ENCODE measurements at regions not wholly inside any gene's neighbourhood (a gene's known extent, or its start where the extent isn't known, plus 50 kb on each side); places are given as distances from the start of the nearest gene placed in this dataset.

DNA sequence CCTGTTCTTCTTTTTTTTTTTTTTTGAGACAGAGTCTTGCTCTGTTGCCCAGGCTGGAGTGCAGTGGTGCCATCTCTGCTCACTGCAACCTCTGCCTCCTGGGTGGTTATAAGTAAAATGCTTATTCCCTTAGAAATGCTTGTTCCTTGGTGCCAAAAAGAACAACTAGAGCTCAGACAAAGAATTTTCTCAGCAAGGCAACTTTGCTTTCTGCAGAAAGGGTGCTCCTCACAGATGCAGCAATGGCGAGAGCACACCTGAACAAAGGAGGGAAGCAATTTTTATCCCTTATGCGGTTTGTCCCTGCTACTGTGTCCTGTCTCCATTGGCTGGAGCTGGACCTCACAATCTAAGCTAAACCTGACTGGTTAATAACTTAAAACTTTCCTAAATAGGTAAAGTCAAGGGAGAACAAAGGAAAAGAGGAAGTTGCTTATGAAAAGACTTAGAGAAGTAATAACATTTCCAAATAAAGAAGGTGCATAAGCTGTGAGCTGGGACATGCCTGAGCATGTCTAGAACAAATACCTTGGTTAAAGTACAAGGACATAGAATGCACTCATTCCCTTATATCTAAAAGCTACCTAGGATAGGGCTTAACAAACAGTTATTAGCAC, 90.0 kb upstream of the PRR5 start:
- DNase-seq = no peak

- no peak for DNase-seq
Measured at GRCh38 chr22:44610071-44610470, 91.9 kb upstream of the PRR5 start.

DNA sequence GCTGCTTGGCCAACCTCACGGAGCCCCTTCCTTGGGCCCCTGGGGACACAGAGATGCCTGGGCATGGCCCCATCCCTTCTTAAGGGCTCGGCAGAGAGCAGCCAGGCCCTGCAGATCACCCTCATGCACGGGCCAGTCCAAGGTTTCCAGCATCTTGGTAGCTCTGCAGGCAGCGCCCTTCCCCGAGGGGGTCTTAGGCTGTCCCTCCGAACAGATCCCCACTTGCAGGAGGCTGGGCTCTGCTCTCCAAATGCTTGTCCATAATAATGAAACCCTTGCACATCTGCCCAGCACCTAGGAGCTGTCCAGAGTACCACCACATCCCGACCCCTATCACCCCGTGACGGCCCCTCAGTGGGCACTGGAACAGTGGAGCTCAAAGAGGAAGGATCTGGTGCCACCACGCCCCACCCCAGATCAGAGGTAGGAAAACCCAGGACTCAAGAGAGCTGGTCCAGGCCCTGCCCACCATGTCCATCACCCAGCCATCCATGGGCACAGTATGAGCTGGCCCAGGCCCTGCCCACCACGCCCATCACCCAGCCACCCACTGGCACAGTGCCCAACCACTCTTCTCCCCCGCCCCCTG, 92.5 kb upstream of the PRR5 start:
- DNase-seq = peak; percentile 37 to 38

- no peak for DNase-seq
Measured at GRCh38 chr22:44608597-44609399, 93.2 kb upstream of the PRR5 start.

GRCh38 chr22:44606126-44606525, 95.9 kb upstream of the PRR5 start:
- DNase-seq = no peak

DNA sequence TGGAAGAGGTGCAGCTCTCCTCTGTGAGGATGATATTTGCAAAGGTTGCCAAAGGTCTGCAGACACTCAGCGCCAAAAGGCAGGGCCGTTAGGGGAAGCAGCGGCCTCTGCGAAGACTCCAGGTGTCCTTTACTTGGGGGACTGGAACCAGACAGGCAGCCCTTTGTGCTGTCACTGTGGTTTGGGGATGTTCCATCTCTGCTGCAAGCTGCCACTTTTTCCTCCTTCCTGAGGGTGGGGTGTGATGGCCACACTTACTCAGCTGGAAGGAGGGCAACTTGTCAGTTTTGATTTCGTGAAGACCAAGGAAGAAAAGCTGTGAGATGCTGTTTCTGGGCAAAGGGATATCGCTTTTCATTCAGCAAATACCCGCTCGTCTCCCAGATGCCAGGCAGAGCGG, 96.5 kb upstream of the PRR5 start:
- DNase-seq = no peak

GRCh38 chr22:44604991-44605390, 97.0 kb upstream of the PRR5 start:
- DNase-seq = no peak

DNA sequence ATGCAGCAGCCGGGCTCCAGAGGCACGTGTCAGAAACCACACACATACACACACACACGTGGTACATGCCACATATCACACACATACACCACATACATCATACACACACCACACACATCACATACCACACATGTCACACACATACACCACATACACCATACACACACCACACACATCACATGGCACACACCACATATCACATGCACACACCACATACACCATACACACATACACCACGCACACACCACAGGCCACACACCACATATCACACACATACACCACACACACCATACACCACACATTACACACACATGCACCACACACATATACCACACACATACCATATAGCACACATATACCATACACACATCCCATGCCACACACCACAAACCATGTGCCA, 97.5 kb upstream of the PRR5 start:
- DNase-seq = no peak

DNA sequence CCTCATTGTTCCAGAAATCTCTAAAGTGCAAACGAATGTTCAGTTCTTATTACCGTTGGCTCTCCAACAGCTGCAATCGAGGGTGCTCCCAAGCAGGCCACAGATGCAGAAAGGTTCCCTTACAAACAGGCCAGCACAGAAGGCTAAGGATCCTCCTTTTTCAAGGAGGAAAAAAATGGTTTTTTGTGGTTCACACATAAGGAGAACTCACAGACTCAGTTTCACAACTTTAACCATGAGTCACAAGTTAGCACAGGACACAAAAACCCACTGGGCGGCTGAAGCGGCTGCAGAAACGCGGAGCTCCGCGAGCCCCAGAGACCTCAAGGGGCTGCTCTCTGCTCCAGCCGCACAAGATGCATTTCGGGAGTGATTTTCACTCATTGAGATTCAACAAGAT, 98.2 kb upstream of the PRR5 start:
- DNase-seq = no peak

DNA sequence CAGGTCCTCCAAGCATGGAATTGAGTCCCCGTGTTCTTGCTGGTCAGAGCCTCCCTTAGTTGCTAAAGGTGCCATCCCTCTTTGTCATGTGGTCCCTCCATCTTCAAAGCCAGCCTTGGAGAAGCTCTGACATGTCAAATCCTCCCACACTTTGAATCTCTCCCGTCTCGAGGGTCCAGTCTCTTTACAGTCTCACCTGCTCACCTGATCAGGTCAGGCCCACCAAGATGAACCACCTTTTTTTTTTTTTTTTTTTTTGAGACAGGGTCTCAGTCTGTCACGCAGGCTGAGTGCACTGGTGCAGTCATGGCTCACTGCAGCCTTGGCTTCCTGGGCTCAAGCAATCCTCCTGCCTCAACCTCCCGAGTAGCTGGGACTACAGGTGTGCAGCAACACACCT, 100.3 kb upstream of the PRR5 start:
- no peak for DNase-seq

DNA sequence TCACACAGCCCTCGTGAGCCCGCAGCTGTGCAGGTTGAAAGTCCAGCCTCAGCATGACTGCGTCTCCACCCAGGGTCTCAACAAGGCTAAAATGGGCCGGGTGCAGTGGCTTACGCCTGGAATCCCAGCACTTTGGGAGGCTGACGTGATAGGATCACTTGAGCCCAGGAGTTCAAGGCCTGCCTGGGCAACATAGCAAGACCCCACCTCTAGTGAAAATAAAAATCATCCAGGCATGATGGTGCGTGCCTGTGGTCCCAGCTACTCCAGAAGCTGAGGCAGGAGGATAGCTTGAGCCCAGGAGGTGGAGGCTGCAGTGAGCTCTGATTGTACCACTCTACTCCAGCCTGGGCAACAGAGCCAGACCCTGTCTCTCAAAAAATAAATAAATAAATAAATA, 100.8 kb upstream of the PRR5 start:
- DNase-seq = no peak

- DNase-seq = no peak
Measured at GRCh38 chr22:44600207-44600785, 101.7 kb upstream of the PRR5 start.

DNA sequence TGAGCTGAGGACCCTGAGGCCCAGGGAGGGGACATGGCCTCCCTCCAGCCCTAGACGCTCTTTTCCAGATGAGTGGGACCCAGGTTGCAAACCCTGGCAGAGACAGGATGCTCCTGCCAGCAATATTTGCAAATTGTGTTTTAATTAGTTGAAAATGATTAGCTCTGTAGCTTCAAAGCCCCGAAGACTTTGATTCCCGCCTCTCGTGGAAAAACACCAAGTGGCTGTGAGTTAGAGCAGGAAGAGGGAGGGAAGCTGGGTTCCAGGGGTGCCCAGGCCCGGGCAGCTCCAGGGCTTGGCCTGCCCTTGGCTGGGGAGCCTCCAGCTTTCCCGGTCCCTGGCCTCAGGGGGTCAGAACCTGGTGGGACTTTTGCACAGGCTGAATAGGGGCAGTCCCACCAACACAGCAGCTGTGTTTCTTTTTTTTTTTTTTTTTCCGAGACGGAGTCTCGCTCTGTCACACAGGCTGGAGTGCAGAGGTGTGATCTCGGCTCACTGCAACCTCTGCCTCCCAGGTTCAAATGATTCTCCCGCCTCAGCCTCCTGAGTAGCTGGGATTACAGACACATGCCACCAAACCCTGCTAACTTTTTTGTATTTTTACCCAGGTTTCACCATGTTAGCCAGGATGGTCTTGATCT, 101.6 kb upstream of the RTL6 start:
- no peak for DNase-seq

DNA sequence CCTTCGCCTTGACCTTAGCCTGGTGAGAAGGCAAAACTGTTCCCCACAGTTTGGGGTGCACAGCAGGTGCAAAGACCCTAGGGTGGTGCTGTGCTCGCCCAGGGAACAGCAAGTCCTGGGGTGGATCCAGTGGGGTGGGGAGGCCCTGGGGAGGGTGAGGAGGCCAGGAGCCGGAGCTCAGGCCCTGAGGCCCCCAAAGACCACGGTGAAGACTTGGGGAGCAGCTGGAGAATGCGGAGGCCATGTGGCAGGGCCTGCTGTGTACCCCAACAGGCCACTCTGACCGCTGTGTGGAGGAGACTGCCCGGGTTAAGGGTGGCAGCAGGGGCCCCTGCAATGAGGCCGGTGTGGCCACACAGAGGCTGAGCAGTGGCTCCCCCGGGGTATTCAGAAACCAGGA, 101.1 kb upstream of the RTL6 start:
- DNase-seq = no peak

GRCh38 chr22:44597616-44598015, 99.6 kb upstream of the RTL6 start:
- peak; percentile 98 to 99 for DNase-seq

DNA sequence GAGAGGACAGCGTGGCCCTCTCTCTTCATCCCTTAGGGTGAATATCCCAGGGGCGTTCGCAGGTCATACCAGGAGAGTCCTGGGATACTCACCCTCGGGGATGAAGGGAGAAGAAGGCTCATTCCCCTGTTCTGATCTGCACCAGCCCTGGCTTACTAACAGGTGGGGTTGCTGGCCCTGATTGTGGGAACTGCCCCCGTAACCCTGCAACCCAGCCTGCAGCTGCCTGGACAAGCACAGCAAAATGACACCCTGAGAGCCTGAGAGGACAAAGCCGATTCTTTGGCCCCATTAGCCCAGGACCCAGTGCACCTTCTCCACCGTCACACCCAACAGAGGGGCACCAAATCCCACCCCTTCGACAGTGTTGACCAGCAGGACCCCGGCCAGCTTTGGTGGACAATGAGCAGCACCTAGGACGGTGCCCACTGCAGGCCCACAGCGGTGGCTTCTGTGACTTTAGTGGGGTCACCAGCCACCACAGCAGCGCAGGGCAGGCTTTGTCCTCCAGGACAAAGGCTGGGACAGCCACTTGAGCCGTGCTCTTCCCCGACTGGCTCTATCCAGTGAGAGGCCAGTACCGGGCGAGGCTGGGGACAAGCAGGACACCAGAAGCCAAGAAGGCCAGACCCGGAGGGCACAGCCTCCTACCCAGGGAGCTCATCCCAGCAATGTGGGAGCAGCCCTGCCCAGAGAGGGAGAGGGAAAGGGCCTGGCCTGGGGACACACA, 98.5 kb upstream of the RTL6 start:
- peak; percentile 53 to 62 for DNase-seq

DNA sequence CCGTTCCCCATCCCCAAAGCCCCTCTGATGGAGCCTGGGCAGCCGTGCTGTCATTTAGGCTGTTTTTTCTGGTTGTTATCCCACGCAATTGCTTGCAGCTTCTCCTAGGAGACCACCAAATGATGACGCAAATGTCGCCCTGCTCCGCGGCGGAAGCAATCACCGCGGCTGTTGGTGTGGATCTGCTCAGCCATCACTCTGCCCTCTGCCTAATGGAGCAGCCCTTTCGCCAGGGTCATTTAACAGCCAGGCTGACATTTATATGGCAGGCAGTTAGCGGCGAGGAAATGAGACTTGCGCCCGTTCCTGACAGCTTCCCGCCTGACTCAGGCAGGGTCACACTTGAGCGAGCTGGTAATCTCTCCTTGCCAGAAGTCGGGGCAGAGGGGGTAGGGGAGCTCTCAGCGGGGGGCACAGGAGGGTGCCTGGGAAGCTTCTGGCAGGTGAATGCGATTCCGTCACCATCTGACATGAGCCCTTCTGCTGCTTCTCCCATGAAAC, 97.9 kb upstream of the RTL6 start:
- peak; percentile 84 to 90 for DNase-seq

DNA sequence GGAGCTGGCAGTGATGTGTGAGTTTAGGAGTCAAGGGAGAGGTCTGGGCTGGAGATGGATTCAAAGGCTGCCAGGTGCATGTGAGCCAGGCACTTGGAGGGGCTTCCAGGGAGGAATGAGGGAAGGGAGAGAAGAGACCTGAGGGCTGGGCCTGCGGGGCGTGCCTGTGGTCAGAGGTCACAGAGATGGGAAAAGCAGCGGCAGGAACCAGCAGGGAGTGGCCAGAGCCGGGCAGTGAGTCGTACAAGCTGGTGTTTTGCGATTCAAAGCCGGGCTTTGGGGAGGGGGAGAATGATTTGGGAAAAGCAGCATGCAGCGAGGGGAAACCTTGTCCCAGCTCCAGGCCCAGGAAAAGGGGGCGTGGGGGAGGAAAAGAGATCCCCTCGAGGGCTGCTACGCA, 96.9 kb upstream of the RTL6 start:
- no peak for DNase-seq

GRCh38 chr22:44592824-44593148, 94.8 kb upstream of the RTL6 start:
- no peak for DNase-seq

DNA sequence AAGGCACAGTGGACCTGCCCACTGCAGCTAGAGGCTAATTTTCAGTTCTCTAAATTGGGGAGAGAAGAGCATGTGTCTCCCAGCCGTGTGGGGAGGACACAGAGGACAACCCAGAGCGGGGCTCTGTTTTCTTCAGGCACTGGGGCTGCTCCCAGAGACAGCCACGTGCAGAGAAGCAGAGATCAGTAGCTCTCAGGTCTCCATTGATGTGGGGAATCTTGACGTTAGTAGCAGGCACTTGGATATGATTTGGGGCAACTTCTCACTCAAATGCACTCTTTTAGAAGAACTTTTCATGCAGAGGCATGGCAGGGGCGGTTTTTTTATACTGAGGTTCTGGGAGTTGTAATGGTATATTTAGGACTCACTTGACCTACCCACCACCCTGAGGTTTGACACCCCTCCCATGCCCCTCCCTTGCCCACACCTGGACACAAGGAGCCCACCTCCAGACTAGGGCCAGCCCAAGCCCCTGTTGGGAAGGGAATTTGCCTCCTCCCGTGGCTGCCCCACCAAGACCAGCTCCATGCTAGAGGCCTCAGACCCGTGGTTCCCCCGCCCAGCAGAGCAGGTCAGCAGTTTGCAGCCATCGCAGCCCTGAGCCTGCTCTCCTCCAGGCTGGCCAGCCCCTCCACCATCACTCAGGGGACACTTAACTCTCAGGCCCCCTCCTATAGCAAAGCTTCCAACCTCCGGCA, 94.2 kb upstream of the RTL6 start:
- no peak for DNase-seq

- no peak for DNase-seq
Measured at GRCh38 chr22:44591146-44591790, 93.2 kb upstream of the RTL6 start.

DNA sequence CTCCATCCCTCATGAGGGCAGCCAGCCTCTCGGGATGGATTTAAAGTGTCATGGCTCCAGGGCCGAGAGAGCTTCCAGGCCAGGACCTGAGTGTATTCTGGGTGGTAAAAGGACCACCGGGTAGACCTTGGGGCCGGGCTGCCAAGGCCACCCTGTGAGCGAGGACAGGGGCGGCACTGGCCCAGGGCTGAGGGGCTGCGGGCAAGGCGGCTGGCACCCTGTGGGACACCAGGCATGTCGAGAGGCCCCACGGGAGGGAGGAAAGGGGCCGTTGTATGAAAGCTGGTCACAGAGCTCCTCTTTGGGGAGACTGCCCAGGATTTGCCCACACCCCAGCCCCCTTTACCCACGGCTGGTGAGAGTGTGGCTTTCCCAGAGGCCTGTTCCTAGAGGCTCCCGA, 92.3 kb upstream of the RTL6 start:
- no peak for DNase-seq
